SK-N-MC (cell line): ENCODE measurements at regions not wholly inside any gene's neighbourhood (a gene's known extent, or its start where the extent isn't known, plus 50 kb on each side); places are given as distances from the start of the nearest gene placed in this dataset.

Source experiments
- EZH2 ChIP-seq: fragments of 200-600 bp; sonication (generic); IDR thresholded peaks from one replicate; pipeline ENCODE4 v1.6.1; 2017; ENCODE audit warnings: antibody characterized with exemption
- FOXP2 ChIP-seq: optimal IDR thresholded peaks from 2 replicates; pipeline ENCODE3; 2011; ENCODE audit warnings: mild to moderate bottlenecking, moderate library complexity; ENCODE audit not compliant: insufficient read depth; ENCODE audit errors: extremely low read length, control extremely low read depth
- POLR2AphosphoS5 ChIP-seq: IDR thresholded peaks from 2 replicates; pipeline ENCODE4 v1.6.1; 2012; ENCODE audit warnings: mild to moderate bottlenecking, low read depth, low read length, borderline replicate concordance

DNA sequence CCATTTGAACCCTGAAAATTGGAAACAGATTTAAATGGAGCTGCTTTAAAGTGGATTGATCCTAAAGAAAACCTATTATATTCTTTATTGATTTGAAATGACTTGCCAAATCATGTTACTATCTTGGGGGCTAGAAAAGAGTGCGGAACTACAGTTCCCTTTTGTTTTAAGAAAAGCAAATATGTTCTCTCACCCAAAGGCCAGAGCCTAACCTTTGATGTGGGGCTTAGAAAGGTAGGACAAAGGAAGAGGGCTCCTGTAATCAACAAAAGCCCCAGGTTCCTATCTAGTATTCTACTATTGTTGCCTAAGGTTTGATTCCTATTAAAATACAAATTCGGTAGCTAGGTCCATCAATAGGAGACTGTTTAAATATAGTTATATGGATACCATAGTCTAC lies 100.8 kb upstream of the BEND6 start:
- TF ChIP-seq EZH2 (no peak), POLR2AphosphoS5 (no peak), FOXP2 (no peak)
